HG02623 (cell line): ENCODE measurements at regions not wholly inside any gene's neighbourhood (a gene's known extent, or its start where the extent isn't known, plus 50 kb on each side); places are given as distances from the start of the nearest gene placed in this dataset.
"Not testable (repeated sequence)": the region's sequence is repeated elsewhere in the genome, so short reads cannot be mapped to it uniquely, and the experiment has no call there.

Experiments used
- ATAC-seq: cut with Tn5 transposase; IDR thresholded peaks from one replicate; pipeline ENCODE4 v1.9.1; 2021; ENCODE audit warnings: moderate library complexity; ENCODE audit not compliant: unreplicated experiment

GRCh38 chr6:92117800-92118199 lies 1301.6 kb downstream of the EPHA7 start:
- no peak for ATAC-seq

- ATAC-seq, result no peak
Observed at GRCh38 chr6:92114797-92115196, 1304.6 kb downstream of the EPHA7 start.

- ATAC-seq, result no peak
Observed at GRCh38 chr6:92114091-92114675, 1305.2 kb downstream of the EPHA7 start.

GRCh38 chr6:92111386-92111785 lies 1308.0 kb downstream of the EPHA7 start:
- no peak for ATAC-seq

GRCh38 chr6:92110403-92110802 lies 1309.0 kb downstream of the EPHA7 start:
- ATAC-seq, result no peak

- no peak for ATAC-seq
Observed at GRCh38 chr6:92109956-92110355, 1309.4 kb downstream of the EPHA7 start.

GRCh38 chr6:92109256-92109655 lies 1310.1 kb downstream of the EPHA7 start:
- ATAC-seq, result no peak

GRCh38 chr6:92086750-92087149 lies 1332.6 kb downstream of the EPHA7 start:
- ATAC-seq, result no peak

GRCh38 chr6:92083914-92084313 lies 1335.4 kb downstream of the EPHA7 start:
- ATAC-seq, result not testable (repeated sequence)

- ATAC-seq, result no peak
Observed at GRCh38 chr6:92072387-92072786, 1347.0 kb downstream of the EPHA7 start.

GRCh38 chr6:92069781-92070180 lies 1349.6 kb downstream of the EPHA7 start:
- ATAC-seq, result no peak

- no peak for ATAC-seq
Observed at GRCh38 chr6:92052513-92052912, 1366.8 kb downstream of the EPHA7 start.

- no peak for ATAC-seq
Observed at GRCh38 chr6:92050216-92050615, 1369.1 kb downstream of the EPHA7 start.

- no peak for ATAC-seq
Observed at GRCh38 chr6:92047860-92048259, 1371.5 kb downstream of the EPHA7 start.

GRCh38 chr6:92047152-92047850 lies 1372.1 kb downstream of the EPHA7 start:
- ATAC-seq, result no peak

GRCh38 chr6:92044312-92044711 lies 1375.0 kb downstream of the EPHA7 start:
- no peak for ATAC-seq

- ATAC-seq, result no peak
Observed at GRCh38 chr6:92043777-92044176, 1375.6 kb downstream of the EPHA7 start.

- no peak for ATAC-seq
Observed at GRCh38 chr6:92026878-92027277, 1392.5 kb downstream of the EPHA7 start.

- no peak for ATAC-seq
Observed at GRCh38 chr6:92024881-92025280, 1394.5 kb downstream of the EPHA7 start.

GRCh38 chr6:92024110-92024509 lies 1395.2 kb downstream of the EPHA7 start:
- ATAC-seq, result no peak

GRCh38 chr6:92023410-92023966 lies 1395.9 kb downstream of the EPHA7 start:
- ATAC-seq, result no peak

- ATAC-seq, result no peak
Observed at GRCh38 chr6:92011681-92012245, 1407.6 kb downstream of the EPHA7 start.
